ENCODE measurements at regions not wholly inside any gene's neighbourhood (a gene's known extent, or its start where the extent isn't known, plus 50 kb on each side); places are given as distances from the start of the nearest gene placed in this dataset.
A peak's percentile ranks its signal among the peaks of the same experiment; 100 is the strongest.

DNA sequence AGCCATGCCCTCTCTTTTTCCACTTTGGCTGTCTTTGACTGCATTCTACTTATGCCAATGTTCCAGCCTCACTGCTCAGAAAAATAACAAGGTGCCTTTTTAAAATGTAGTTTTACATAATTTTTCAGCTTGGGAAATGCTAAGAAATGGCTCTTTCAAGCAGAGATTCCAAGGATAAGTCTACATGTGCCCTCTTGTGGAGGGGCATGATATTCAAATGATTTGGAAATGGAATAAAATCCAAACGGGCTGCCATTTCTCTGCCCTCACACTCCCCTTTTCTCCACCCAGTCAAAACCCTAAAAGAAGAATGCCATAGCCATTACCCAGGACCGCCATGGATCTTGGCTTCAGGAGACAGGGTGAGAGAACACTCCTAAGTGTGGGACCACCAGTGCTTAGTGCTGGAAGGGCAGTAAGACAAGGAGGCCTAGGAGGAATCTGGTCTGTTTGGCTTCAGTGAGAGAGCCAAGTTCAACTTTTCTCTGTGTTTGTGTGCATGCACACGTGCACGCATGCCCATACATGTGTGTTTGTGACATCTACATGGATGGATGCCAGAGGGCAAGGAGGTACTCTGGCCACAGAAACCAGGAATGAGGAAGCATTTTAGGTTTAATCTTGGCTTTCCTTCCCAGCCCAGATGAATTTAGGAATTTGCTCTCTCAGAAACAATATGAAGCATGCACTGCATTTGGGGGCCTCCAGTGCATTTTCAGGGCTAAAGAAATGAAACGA lies 174.0 kb upstream of the SLC14A2 start:
- TF ChIP-seq, protein P1, sequence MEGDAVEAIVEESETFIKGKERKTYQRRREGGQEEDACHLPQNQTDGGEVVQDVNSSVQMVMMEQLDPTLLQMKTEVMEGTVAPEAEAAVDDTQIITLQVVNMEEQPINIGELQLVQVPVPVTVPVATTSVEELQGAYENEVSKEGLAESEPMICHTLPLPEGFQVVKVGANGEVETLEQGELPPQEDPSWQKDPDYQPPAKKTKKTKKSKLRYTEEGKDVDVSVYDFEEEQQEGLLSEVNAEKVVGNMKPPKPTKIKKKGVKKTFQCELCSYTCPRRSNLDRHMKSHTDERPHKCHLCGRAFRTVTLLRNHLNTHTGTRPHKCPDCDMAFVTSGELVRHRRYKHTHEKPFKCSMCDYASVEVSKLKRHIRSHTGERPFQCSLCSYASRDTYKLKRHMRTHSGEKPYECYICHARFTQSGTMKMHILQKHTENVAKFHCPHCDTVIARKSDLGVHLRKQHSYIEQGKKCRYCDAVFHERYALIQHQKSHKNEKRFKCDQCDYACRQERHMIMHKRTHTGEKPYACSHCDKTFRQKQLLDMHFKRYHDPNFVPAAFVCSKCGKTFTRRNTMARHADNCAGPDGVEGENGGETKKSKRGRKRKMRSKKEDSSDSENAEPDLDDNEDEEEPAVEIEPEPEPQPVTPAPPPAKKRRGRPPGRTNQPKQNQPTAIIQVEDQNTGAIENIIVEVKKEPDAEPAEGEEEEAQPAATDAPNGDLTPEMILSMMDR (IDR thresholded peaks at IDR 0.05), result no peak
- Histone ChIP-seq H3K4me3 (no peak overlapping the region), H3K27ac (no peak overlapping the region)
- DNase-seq (ENCODE audit: low spot score), result no peak

DNA sequence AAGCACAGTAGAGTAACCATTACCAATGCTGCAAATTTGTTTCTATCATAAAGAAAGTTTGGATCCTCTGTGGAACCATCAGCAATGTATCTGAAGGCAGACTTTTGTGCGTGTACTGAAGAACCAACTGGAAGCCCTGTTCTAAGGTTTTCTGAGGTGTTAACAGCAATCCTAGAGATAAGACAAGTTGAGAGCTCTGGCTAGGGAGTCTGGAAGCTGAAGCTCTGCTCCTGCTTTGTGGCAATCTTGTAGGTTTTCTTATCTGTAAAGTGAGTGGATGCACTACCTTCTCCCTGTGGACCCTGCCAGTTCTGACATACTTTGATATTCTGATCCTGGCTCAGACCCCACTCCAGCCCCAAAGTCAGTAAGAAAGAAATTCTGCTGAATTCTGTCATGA lies 171.2 kb upstream of the SLC14A2 start:
- no peak for DNase-seq (ENCODE audit: low spot score)
- Histone ChIP-seq H3K27ac (no peak overlapping the region), H3K4me3 (no peak overlapping the region)
- TF ChIP-seq, protein P1 (IDR thresholded peaks at IDR 0.05), result no peak

DNA sequence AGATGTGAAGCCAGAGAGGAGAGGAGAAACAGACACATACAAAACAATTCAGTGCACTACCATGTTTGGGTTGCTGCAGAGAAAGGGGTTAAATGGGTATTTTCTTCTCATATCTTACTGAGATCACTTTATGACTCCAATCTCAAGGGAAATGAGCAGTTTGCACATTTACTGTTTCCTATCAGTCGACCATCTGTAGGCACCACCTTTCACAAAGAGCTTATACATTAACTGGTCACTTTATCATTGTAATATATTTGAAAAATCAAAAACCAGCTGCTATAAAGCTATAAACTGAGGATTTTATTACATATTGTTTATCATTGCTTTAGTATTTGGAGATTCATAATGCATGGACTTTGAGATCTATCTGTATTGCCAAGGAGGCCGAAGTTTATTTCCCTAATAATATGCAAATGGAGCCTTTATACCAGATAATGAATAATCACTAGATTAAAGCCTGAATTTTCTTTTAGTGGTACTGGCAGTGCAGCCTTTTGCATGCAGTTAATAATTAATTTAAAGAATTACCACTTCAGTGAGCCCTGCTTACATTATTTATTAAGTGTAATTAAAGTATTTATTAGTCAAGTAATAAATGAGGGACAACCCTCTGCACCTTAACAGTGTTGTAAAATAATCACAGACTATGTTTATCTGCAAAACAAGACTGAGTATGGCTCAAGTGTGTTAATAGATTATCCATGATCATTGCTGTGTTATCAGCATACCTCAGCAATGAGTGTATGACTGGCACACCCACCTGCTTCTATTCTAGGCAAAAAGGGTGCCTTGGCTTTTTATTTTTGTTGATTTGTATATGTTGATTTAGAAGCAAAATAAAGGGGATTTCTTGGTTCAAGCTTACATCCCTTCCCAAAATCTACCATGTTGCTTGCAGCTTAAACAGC lies 167.7 kb upstream of the SLC14A2 start:
- Histone ChIP-seq H3K4me3 (no peak overlapping the region), H3K27ac (no peak overlapping the region)
- DNase-seq (ENCODE audit: low spot score), result no peak
- TF ChIP-seq, protein P1 (IDR thresholded peaks at IDR 0.05), result no peak

DNA sequence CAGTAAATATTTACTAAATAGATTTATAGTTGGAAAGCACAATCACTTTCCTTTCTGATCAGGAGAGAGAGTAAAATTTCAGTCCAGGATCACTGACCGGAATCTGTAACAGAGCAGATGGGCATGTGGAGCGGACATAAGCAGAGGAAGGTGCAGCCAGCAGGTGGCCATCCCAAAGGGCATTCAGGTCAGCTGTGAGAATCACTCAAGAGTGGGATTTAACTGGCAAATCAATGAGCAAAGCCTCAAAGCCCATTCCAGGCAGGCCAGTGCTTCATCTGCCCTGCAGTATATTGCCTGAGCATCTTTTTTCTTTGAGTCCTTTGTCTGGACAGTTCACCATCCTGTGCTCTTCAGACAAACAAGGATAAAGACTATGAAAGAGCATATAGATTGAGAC lies 166.4 kb upstream of the SLC14A2 start:
- no peak for DNase-seq (ENCODE audit: low spot score)
- TF ChIP-seq, protein P1 (IDR thresholded peaks at IDR 0.05), result no peak
- Histone ChIP-seq H3K4me3 (no peak overlapping the region), H3K27ac (peak overlapping the region in 1 of 2 donors; percentile 64)

DNA sequence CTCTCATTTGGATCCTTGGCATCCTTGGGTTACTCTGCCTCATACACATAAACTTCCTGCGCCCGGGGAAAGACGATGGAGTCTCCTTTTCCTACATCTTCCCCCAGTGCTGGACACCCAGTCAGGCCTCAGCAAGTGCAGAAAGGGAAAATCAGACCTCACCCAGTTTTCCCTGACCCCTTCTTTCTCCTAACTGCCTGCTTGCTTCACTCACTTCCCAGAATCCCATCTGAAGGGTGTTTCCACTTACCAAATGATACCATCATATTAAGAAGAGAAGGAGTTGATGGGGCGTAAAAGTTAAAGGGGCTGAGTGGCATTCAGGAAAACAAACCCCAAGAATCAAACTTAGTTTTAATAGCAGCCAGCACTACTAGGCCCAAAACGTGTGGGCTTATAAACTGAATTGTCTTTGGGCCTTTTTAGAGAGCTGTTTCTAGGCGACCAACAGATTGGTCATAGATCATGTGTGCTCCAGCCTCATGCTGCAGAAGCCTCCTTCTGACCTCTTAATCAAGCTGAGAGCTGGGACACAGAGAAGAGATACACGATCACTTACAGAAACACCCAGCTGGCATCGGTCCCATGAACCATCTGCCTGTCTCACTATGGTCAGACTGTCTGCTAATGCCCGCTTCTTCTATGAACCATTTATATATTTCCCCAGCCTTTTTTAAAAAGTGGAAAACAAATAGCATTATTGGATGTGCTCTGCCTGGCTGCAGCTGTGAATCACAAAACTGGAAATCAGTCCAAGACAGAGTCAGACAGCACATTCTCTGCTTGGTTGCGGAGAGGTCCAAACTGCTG lies 165.7 kb upstream of the SLC14A2 start:
- peak overlapping the region; percentile 2 to 64 for H3K27ac ChIP-seq
- TF ChIP-seq, protein P1 (IDR thresholded peaks at IDR 0.05), result no peak
- H3K4me3 ChIP-seq, result no peak overlapping the region
- DNase-seq (ENCODE audit: low spot score), result no peak

DNA sequence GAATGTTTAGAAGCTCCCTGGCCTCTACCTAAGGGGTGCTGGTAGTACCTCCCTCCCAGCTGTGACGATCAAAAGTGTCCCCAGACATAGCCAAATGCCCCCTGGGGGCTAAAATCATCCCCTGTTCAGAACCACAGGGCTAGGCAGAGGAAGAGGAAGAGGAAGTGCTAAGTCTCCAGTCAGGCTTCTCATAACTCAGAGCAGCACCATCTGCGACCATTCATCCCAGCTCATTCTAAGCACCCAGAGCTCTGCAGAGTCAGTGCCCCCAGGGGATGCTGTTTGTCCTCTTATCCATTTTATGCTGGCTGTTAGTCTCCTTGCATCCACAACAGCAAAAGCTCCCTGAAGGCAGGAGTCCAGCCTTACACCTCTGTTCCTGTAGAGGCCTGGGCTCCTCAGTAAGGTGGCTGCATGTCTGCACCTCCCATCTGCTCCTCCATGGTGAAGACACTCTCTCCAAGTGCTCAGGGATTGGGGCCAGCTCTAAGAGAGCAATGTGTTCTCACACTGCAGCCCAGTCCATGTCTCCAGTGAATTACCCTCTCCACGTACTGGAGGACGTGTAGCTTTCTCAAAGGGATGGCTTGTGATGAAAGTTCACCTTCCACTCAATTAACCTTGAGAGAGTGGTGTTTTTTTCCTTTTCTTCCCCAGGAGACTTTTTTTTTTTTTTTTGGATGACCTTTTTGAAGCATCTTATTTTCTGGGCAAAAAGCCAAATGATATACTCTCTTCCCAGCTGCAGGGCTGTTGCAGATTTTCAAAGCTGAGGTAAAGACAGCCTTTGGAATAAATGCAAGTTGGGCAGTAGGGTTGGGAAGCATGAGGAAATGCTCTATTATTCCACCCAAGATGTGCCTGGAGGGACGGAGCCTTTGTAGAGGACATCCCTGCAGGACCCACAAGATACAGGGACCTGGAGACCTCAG lies 158.9 kb upstream of the SLC14A2 start:
- TF ChIP-seq, protein P1 (IDR thresholded peaks at IDR 0.05), result no peak
- DNase-seq (ENCODE audit: low spot score), result no peak
- Histone ChIP-seq H3K4me3 (no peak overlapping the region), H3K27ac (no peak overlapping the region)
